OCI-LY7 (cell line): ENCODE measurements at regions not wholly inside any gene's neighbourhood (a gene's known extent, or its start where the extent isn't known, plus 50 kb on each side); places are given as distances from the start of the nearest gene placed in this dataset.

ENCODE experiments used
- EZH2phosphoT487 ChIP-seq: fragments of 200-600 bp; sonication (generic); IDR thresholded peaks from 2 replicates; pipeline ENCODE4 v1.6.1; 2018; ENCODE audit warnings: low read depth, borderline replicate concordance, mild to moderate bottlenecking, mixed run types, antibody characterized with exemption, low read length, moderate library complexity, mixed read lengths
- TF ChIP-seq, protein P1 (sequence below): fragments of 200-600 bp; sonication (generic); conservative IDR thresholded peaks from 2 replicates; pipeline ENCODE4 v1.5.1; 2014; ENCODE audit warnings: mild to moderate bottlenecking, antibody characterized with exemption, low read length, moderate library complexity, mixed read lengths

DNA sequence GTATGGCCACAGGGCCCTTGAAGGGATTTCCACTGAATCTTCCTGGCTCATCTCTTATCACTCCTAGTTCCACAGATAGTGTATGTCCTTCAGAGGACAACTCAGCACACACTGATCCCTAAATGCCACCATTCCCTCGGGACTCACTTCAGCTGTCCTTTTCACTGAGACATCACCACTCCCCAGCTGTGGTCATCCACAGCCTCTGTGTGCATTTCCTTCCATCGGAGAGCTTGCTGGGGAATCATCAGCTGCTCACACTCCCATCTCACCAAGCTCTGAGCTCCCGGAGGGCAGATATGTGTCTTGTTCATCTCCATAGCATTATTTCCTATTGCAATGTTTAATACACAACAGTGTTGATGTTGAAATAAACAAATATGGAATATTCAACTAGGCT is 759.5 kb downstream of the RNF144A start:
- TF ChIP-seq, protein P1, sequence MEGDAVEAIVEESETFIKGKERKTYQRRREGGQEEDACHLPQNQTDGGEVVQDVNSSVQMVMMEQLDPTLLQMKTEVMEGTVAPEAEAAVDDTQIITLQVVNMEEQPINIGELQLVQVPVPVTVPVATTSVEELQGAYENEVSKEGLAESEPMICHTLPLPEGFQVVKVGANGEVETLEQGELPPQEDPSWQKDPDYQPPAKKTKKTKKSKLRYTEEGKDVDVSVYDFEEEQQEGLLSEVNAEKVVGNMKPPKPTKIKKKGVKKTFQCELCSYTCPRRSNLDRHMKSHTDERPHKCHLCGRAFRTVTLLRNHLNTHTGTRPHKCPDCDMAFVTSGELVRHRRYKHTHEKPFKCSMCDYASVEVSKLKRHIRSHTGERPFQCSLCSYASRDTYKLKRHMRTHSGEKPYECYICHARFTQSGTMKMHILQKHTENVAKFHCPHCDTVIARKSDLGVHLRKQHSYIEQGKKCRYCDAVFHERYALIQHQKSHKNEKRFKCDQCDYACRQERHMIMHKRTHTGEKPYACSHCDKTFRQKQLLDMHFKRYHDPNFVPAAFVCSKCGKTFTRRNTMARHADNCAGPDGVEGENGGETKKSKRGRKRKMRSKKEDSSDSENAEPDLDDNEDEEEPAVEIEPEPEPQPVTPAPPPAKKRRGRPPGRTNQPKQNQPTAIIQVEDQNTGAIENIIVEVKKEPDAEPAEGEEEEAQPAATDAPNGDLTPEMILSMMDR = no peak
- no peak for TF ChIP-seq EZH2phosphoT487
